Heart left ventricle (tissue), 13 donors: ENCODE measurements at regions not wholly inside any gene's neighbourhood (a gene's known extent, or its start where the extent isn't known, plus 50 kb on each side); places are given as distances from the start of the nearest gene placed in this dataset.

Experiments
- POLR2A ChIP-seq, 2 donors: fragments of 450-650 bp; IDR thresholded peaks; one replicate each; pipeline ENCODE4 v1.6.1; 2017; ENCODE audit warnings: antibody characterized with exemption in 2 of 2, mild to moderate bottlenecking in 2 of 2, moderate library complexity in 2 of 2
- TF ChIP-seq, protein P1 (sequence below), 12 donors: fragments of 200-600 bp; sonication (generic) in 4 of 12; IDR thresholded peaks; one replicate each; pipeline versions ENCODE4 v1.5.0 to v1.8.0; 2018 to 2022; ENCODE audit warnings: antibody characterized with exemption in 12 of 12, mild to moderate bottlenecking in 5 of 12
- donor health status: ischemic (EF 13 %, LVEDD 7.1; RV severe dilation, severe dysfunction).
- donor health status: DM: no; HTN: yes; CAD: no.
- donor health status: DM: no; HTN: no; CAD: no.
- donor health status: ischemic (EF 25% LVEDD 6.9; RV normal size, moderate dysfunction).
- donor health status: ischemic (EF 25% LVEDD 5.7; RV mildly dilated, moderate dysfunction).
- donor health status: ischemic (EF 35%, LVEDD 5.7; RV mildly dilated, moderate dysfunction).
- donor health status: nonischemic (EF 11% LVEDD 7.7; RV severe dilation, severe dysfunction).
- donor health status: DM: yes; HTN: yes; CAD: no.
- donor health status: PGD.
- donor health status: ischemic (EF 29% LVEDD 5.4; RV normal size, mild dysfunction).
- donor health status: nonischemic (EF 23%, LVEDD 6.1; RV moderate dilation, normal function).

- no peak for TF ChIP-seq POLR2A (IDR thresholded peaks at IDR 0.05)
- TF ChIP-seq, protein P1, sequence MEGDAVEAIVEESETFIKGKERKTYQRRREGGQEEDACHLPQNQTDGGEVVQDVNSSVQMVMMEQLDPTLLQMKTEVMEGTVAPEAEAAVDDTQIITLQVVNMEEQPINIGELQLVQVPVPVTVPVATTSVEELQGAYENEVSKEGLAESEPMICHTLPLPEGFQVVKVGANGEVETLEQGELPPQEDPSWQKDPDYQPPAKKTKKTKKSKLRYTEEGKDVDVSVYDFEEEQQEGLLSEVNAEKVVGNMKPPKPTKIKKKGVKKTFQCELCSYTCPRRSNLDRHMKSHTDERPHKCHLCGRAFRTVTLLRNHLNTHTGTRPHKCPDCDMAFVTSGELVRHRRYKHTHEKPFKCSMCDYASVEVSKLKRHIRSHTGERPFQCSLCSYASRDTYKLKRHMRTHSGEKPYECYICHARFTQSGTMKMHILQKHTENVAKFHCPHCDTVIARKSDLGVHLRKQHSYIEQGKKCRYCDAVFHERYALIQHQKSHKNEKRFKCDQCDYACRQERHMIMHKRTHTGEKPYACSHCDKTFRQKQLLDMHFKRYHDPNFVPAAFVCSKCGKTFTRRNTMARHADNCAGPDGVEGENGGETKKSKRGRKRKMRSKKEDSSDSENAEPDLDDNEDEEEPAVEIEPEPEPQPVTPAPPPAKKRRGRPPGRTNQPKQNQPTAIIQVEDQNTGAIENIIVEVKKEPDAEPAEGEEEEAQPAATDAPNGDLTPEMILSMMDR (IDR thresholded peaks at IDR 0.05) = no peak
These were observed 537.3 kb downstream of the MID1IP1 start for GRCh38 chrX:39338583-39338982.
